HepG2 (cell line): ENCODE measurements at regions not wholly inside any gene's neighbourhood (a gene's known extent, or its start where the extent isn't known, plus 50 kb on each side); places are given as distances from the start of the nearest gene placed in this dataset.

ENCODE experiments used
- AHDC1 ChIP-seq: sonication (generic); formaldehyde crosslinking; IDR thresholded peaks from 2 replicates; pipeline ENCODE4 v1.5.1; 2020; ENCODE audit warnings: mild to moderate bottlenecking, missing genetic modification reagents, borderline replicate concordance
- CREB1 ChIP-seq, 2 experiments: fragments of 450-650 bp in 1 of 2; IDR thresholded peaks; 2 replicates each; pipeline ENCODE4 v1.6.1; 2016 to 2017; ENCODE audit warnings: control low read depth in 1 of 2, mild to moderate bottlenecking in 1 of 2, missing compliant biosample characterization in 1 of 2, missing genetic modification characterization in 1 of 2
- CSRNP2 ChIP-seq: sonication (generic); formaldehyde crosslinking; conservative IDR thresholded peaks from 2 replicates; pipeline ENCODE4 v1.8.0; 2022; ENCODE audit warnings: low read depth, missing genetic modification reagents
- FOXO1 ChIP-seq: sonication (generic); formaldehyde crosslinking; IDR thresholded peaks from 2 replicates; pipeline ENCODE4 v1.4.0; 2020; ENCODE audit warnings: missing genetic modification reagents
- ISL2 ChIP-seq: sonication (generic); formaldehyde crosslinking; IDR thresholded peaks from 2 replicates; pipeline ENCODE4 v1.5.0; 2020; ENCODE audit warnings: missing genetic modification reagents
- MED1 ChIP-seq: sonication (generic); formaldehyde crosslinking; IDR thresholded peaks from 2 replicates; pipeline ENCODE4 v1.4.0; 2020; ENCODE audit warnings: missing genetic modification reagents
- MYPOP ChIP-seq: sonication (generic); formaldehyde crosslinking; IDR thresholded peaks from 2 replicates; pipeline ENCODE4 v1.8.1; 2023; ENCODE audit warnings: mild to moderate bottlenecking, moderate library complexity, missing genetic modification reagents
- NFKBIZ ChIP-seq: IDR thresholded peaks from 2 replicates; pipeline ENCODE4 v1.6.1; 2018; ENCODE audit warnings: missing genetic modification reagents, missing compliant biosample characterization
- PBX2 ChIP-seq: IDR thresholded peaks from 2 replicates; pipeline ENCODE4 v1.6.1; 2016; ENCODE audit warnings: control low read depth
- PHF5A ChIP-seq: IDR thresholded peaks from one replicate; pipeline ENCODE4 v1.6.1; 2018; ENCODE audit warnings: low read depth, missing genetic modification reagents; ENCODE audit not compliant: unreplicated experiment
- SATB2 ChIP-seq: sonication (generic); formaldehyde crosslinking; IDR thresholded peaks from 2 replicates; pipeline ENCODE4 v1.5.0; 2020; ENCODE audit warnings: missing genetic modification reagents
- SIX4 ChIP-seq: sonication (generic); formaldehyde crosslinking; IDR thresholded peaks from 2 replicates; pipeline ENCODE4 v1.4.0; 2020; ENCODE audit warnings: missing genetic modification reagents
- SOX13 ChIP-seq, 3 experiments: fragments of 450-650 bp in 1 of 3; sonication (generic) in 1 of 3; formaldehyde crosslinking in 1 of 3; IDR thresholded peaks in 2 of 3; conservative IDR thresholded peaks in 1 of 3; 2 replicates each; pipeline versions ENCODE4 v1.5.0 to v1.6.1; 2016 to 2020; ENCODE audit warnings: antibody characterized with exemption in 1 of 3, mild to moderate bottlenecking in 1 of 3, missing compliant biosample characterization in 1 of 3, missing genetic modification reagents in 1 of 3, moderate library complexity in 1 of 3
- SOX6 ChIP-seq, 2 experiments: fragments of 450-650 bp in 1 of 2; sonication (generic) in 1 of 2; formaldehyde crosslinking in 1 of 2; IDR thresholded peaks; 2 replicates each; pipeline versions ENCODE4 v1.4.0 to v1.6.1; 2017 to 2020; ENCODE audit warnings: antibody characterized with exemption in 1 of 2, mild to moderate bottlenecking in 1 of 2, missing genetic modification reagents in 1 of 2
- TEAD2 ChIP-seq: sonication (generic); formaldehyde crosslinking; IDR thresholded peaks from 2 replicates; pipeline ENCODE4 v1.9.0; 2021; ENCODE audit warnings: missing genetic modification reagents
- ZBTB39 ChIP-seq: sonication (generic); formaldehyde crosslinking; IDR thresholded peaks from 2 replicates; pipeline ENCODE4 v1.5.0; 2020; ENCODE audit warnings: missing genetic modification reagents
- ZNF577 ChIP-seq: sonication (generic); formaldehyde crosslinking; IDR thresholded peaks from 2 replicates; pipeline ENCODE4 v1.4.0; 2020; ENCODE audit warnings: mild to moderate bottlenecking, low read depth, missing genetic modification reagents, borderline replicate concordance
- ZNF660 ChIP-seq: sonication (generic); formaldehyde crosslinking; IDR thresholded peaks from 2 replicates; pipeline ENCODE4 v1.5.1; 2020; ENCODE audit warnings: mild to moderate bottlenecking, low read depth, missing genetic modification reagents, borderline replicate concordance

- TF ChIP-seq AHDC1 (peak; percentile 93), MED1 (CRISPR knock-in tag) (peak; percentile 75), CREB1 (IDR thresholded peaks at IDR 0.05) (no peak), CREB1 (CRISPR knock-in tag; IDR thresholded peaks at IDR 0.05) (0 out of 2 replicates have a peak, but pooled peaks have one; percentile 16), ISL2 (CRISPR knock-in tag) (peak; percentile 87), NFKBIZ (CRISPR knock-in tag) (no peak), MYPOP (CRISPR knock-in tag) (no peak; the same call in 1 of the 2 replicates), PHF5A (CRISPR knock-in tag) (no peak), ZNF660 (CRISPR knock-in tag) (no peak), SOX13 (IDR thresholded peaks at IDR 0.05) (no peak), SOX13 (CRISPR knock-in tag; conservative IDR thresholded peaks at IDR 0.05 in 1 of 2, IDR thresholded peaks at IDR 0.05 in 1 of 2) (peak in 1 of 2 experiments; percentile 86; a peak in 2 of 4 replicates), PBX2 (CRISPR knock-in tag) (peak; percentile 65), CSRNP2 (no peak), TEAD2 (CRISPR knock-in tag) (no peak), ZBTB39 (CRISPR knock-in tag) (no peak), SOX6 (IDR thresholded peaks at IDR 0.05) (no peak), SOX6 (CRISPR knock-in tag; IDR thresholded peaks at IDR 0.05) (peak; percentile 88), SATB2 (0 out of 2 replicates have a peak, but pooled peaks have one; percentile 40), ZNF577 (no peak), SIX4 (CRISPR knock-in tag) (0 out of 2 replicates have a peak, but pooled peaks have one; percentile 27), FOXO1 (CRISPR knock-in tag) (peak; percentile 82)
Measured at GRCh38 chr3:110940055-110940454, 131.6 kb upstream of the NECTIN3 start (continued).
